Parathyroid adenoma (tissue), 2 donors: ENCODE measurements at regions not wholly inside any gene's neighbourhood (a gene's known extent, or its start where the extent isn't known, plus 50 kb on each side); places are given as distances from the start of the nearest gene placed in this dataset.
"Not testable (repeated sequence)": the region's sequence is repeated elsewhere in the genome, so short reads cannot be mapped to it uniquely, and the experiment has no call there.

Experiments
- H2AFZ ChIP-seq: fragments of 300-600 bp; sonication (generic); one replicate; pipeline ENCODE4 v1.7.0; 2017; ENCODE audit warnings: antibody characterized with exemption, mild to moderate bottlenecking
- H3K27ac ChIP-seq: fragments of 300-600 bp; sonication (generic); one replicate; pipeline ENCODE4 v1.7.0; 2017
- H3K27me3 ChIP-seq: fragments of 300-600 bp; sonication (generic); one replicate; pipeline ENCODE4 v1.7.0; 2017; ENCODE audit warnings: low read length; ENCODE audit not compliant: control insufficient read depth, insufficient read depth
- H3K36me3 ChIP-seq: fragments of 300-600 bp; sonication (generic); one replicate; pipeline ENCODE4 v1.7.0; 2017; ENCODE audit warnings: low read length; ENCODE audit not compliant: control insufficient read depth, insufficient read depth
- H3K4me1 ChIP-seq: fragments of 300-600 bp; sonication (generic); one replicate; pipeline ENCODE4 v1.7.0; 2017; ENCODE audit warnings: control low read depth
- H3K4me2 ChIP-seq: fragments of 300-600 bp; sonication (generic); one replicate; pipeline ENCODE4 v1.7.0; 2017; ENCODE audit warnings: low read length
- H3K4me3 ChIP-seq: fragments of 300-600 bp; sonication (generic); one replicate; pipeline ENCODE4 v1.7.0; 2017; ENCODE audit warnings: low read depth, low read length
- H3K79me2 ChIP-seq: fragments of 300-600 bp; sonication (generic); one replicate; pipeline ENCODE4 v1.7.0; 2017; ENCODE audit warnings: control low read depth
- H3K9ac ChIP-seq: fragments of 300-600 bp; sonication (generic); one replicate; pipeline ENCODE4 v1.7.0; 2017; ENCODE audit warnings: mild to moderate bottlenecking
- H3K9me3 ChIP-seq: fragments of 300-600 bp; sonication (generic); one replicate; pipeline ENCODE4 v1.7.0; 2017; ENCODE audit warnings: low read length; ENCODE audit not compliant: control insufficient read depth
- CTCF ChIP-seq: fragments of 300-600 bp; sonication (generic); IDR thresholded peaks from one replicate; pipeline ENCODE4 v1.7.0; 2017; ENCODE audit warnings: antibody characterized with exemption, mild to moderate bottlenecking
- donor health status: primary hyperparathyroidism.

GRCh38 chr6:865846-866245 lies 172.9 kb upstream of the EXOC2 start:
- Histone ChIP-seq H3K4me1 (no peaks in the 10 kb centered on the region), H3K9me3 (no peaks in the 10 kb centered on the region), H3K27ac (no peak overlapping the region), H2AFZ (no peak overlapping the region), H3K27me3 (no peaks in the 10 kb centered on the region), H3K79me2 (no peaks in the 10 kb centered on the region), H3K4me3 (no peak overlapping the region), H3K4me2 (no peak overlapping the region), H3K9ac (no peak overlapping the region), H3K36me3 (no peaks in the 10 kb centered on the region)
- no peak for TF ChIP-seq CTCF

- no peak overlapping the region for H3K4me3 ChIP-seq
- no peaks in the 10 kb centered on the region for H3K36me3 ChIP-seq
- no peaks in the 10 kb centered on the region for H3K27me3 ChIP-seq
- no peaks in the 10 kb centered on the region for H3K79me2 ChIP-seq
- no peaks in the 10 kb centered on the region for H3K4me1 ChIP-seq
- H3K9me3 ChIP-seq: no peaks in the 10 kb centered on the region
- H2AFZ ChIP-seq: no peak overlapping the region
- no peak overlapping the region for H3K9ac ChIP-seq
- no peak for TF ChIP-seq CTCF
- no peak overlapping the region for H3K27ac ChIP-seq
- H3K4me2 ChIP-seq: no peak overlapping the region
These were observed 170.9 kb upstream of the EXOC2 start for GRCh38 chr6:863831-864230.

DNA sequence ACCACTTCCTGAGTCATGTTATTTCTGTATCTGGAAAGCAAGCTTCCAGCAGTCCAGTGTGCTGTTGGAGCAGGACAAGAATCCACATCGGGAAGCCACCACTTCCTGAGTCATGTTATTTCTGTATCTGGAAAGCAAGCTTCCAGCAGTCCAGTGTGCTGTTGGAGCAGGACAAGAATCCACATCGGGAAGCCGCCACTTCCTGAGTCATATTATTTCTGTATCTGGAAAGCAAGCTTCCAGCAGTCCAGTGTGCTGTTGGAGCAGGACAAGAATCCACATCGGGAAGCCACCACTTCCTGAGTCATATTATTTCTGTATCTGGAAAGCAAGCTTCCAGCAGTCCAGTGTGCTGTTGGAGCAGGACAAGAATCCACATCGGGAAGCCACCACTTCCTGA lies 170.2 kb upstream of the EXOC2 start:
- H2AFZ ChIP-seq, H3K9ac ChIP-seq, H3K27me3 ChIP-seq, H3K79me2 ChIP-seq, H3K4me3 ChIP-seq, H3K4me1 ChIP-seq, H3K27ac ChIP-seq, H3K9me3 ChIP-seq, H3K36me3 ChIP-seq, H3K4me2 ChIP-seq: not testable (repeated sequence)

DNA sequence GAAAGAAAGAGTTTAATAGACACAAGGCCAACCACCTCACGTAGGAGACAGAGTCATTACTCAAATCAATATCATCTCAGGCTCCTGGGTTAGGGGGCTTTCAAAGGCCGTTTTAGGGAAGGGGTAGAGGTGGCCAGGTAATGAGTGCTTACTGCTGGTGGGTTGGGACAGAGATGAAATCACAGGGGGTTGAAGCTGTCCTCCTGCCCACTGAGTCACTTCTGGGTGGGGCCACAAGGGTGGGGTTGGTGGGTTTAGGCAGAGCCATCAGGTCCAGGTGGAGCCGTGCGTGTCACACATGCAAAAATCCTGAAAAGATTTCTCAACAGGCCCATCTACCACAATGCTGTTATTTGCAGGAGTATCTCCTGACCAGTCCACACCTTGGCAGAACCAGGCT lies 167.0 kb upstream of the EXOC2 start:
- no peak overlapping the region for H3K4me2 ChIP-seq
- no peaks in the 10 kb centered on the region for H3K36me3 ChIP-seq
- H3K9ac ChIP-seq: no peak overlapping the region
- no peaks in the 10 kb centered on the region for H3K9me3 ChIP-seq
- no peak overlapping the region for H3K4me3 ChIP-seq
- H3K4me1 ChIP-seq: no peaks in the 10 kb centered on the region
- H3K79me2 ChIP-seq: no peaks in the 10 kb centered on the region
- H2AFZ ChIP-seq: no peak overlapping the region
- no peak for TF ChIP-seq CTCF
- no peaks in the 10 kb centered on the region for H3K27me3 ChIP-seq
- no peak overlapping the region for H3K27ac ChIP-seq

- Histone ChIP-seq H3K27me3 (peaks cover 4% of the 10 kb centered on the region), H3K4me3 (no peak overlapping the region), H3K9ac (no peak overlapping the region), H3K4me2 (no peak overlapping the region), H3K79me2 (no peaks in the 10 kb centered on the region), H3K36me3 (no peaks in the 10 kb centered on the region), H3K9me3 (no peaks in the 10 kb centered on the region), H3K4me1 (no peaks in the 10 kb centered on the region), H3K27ac (no peak overlapping the region), H2AFZ (peak overlapping the region; percentile 38)
- TF ChIP-seq CTCF: no peak
These were observed 161.6 kb upstream of the EXOC2 start for GRCh38 chr6:854406-855118.

- H3K4me3 ChIP-seq, H3K27me3 ChIP-seq, H3K79me2 ChIP-seq, H2AFZ ChIP-seq, H3K36me3 ChIP-seq, H3K9ac ChIP-seq, H3K9me3 ChIP-seq, H3K4me2 ChIP-seq, H3K27ac ChIP-seq, H3K4me1 ChIP-seq: not testable (repeated sequence)
These were observed 159.3 kb upstream of the EXOC2 start for GRCh38 chr6:852216-852615.
